Esophagus muscularis mucosa (tissue), 4 donors: ENCODE measurements at regions not wholly inside any gene's neighbourhood (a gene's known extent, or its start where the extent isn't known, plus 50 kb on each side); places are given as distances from the start of the nearest gene placed in this dataset.

Experiments
- CTCF ChIP-seq, 3 experiments: fragments of 200-600 bp in 2 of 3; fragments of 450-650 bp in 1 of 3; sonication (generic) in 2 of 3; IDR thresholded peaks; one replicate each; pipeline ENCODE4 v1.5.1; 2017 to 2019; ENCODE audit warnings: antibody characterized with exemption in 3 of 3, mild to moderate bottlenecking in 2 of 3, moderate library complexity in 1 of 3
- EP300 ChIP-seq: sonication (generic); formaldehyde crosslinking; IDR thresholded peaks from one replicate; pipeline ENCODE4 v1.6.1; 2017; ENCODE audit warnings: antibody characterized with exemption
- POLR2A ChIP-seq: fragments of 450-650 bp; IDR thresholded peaks from one replicate; pipeline ENCODE4 v1.6.1; 2017; ENCODE audit warnings: antibody characterized with exemption, moderate library complexity, mild to moderate bottlenecking, low read depth

- no peak for TF ChIP-seq POLR2A
- no peak for TF ChIP-seq CTCF (IDR thresholded peaks at IDR 0.05)
- TF ChIP-seq EP300: no peak
Observed at GRCh38 chr9:26750162-26750561, 142.4 kb downstream of the CAAP1 start.
